Left ventricle myocardium inferior (tissue), 1 donor: ENCODE measurements at regions not wholly inside any gene's neighbourhood (a gene's known extent, or its start where the extent isn't known, plus 50 kb on each side); places are given as distances from the start of the nearest gene placed in this dataset.

ENCODE experiments used
- DNase-seq: peaks from one replicate; pipeline ENCODE4 v3.0.0-alpha.2; 2020
- H3K27ac ChIP-seq: fragments of 200-600 bp; replicated peaks from 2 replicates; pipeline ENCODE4 v1.8.0; 2021
- H3K27me3 ChIP-seq: fragments of 200-600 bp; 2 replicates; pipeline ENCODE4 v1.8.0; 2021; ENCODE audit warnings: low read depth
- H3K36me3 ChIP-seq: fragments of 200-600 bp; 2 replicates; pipeline ENCODE4 v1.8.0; 2021
- H3K4me1 ChIP-seq: fragments of 200-600 bp; 2 replicates; pipeline ENCODE4 v1.8.0; 2021
- H3K4me3 ChIP-seq: fragments of 200-600 bp; 2 replicates; pipeline ENCODE4 v1.8.0; 2021; ENCODE audit warnings: mild to moderate bottlenecking, moderate library complexity
- H3K9me3 ChIP-seq: fragments of 200-600 bp; replicated peaks from 2 replicates; pipeline ENCODE4 v1.8.0; 2021
- CTCF ChIP-seq: fragments of 200-600 bp; IDR thresholded peaks from 2 replicates; pipeline ENCODE4 v1.8.0; 2021; ENCODE audit warnings: antibody characterized with exemption, mild to moderate bottlenecking, borderline replicate concordance
- intact Hi-C: fragments of 100-400 bp; cut with micrococcal nuclease; formaldehyde crosslinking; loops from one replicate; pipeline ENCODE4 v1.11.0; 2022
- donor health status: DM: no; HTN: yes; CAD: no; lungs with severe emphysema.

GRCh38 chr9:97753364-97753763, 56.2 kb upstream of the XPA start:
- no peak for DNase-seq
- no peak overlapping the region for H3K4me3 ChIP-seq
- H3K4me1 ChIP-seq = no peaks in the 10 kb centered on the region
- TF ChIP-seq CTCF = no peak
- peaks cover 10% of the 10 kb centered on the region for H3K9me3 ChIP-seq
- peaks cover 16% of the 10 kb centered on the region for H3K27me3 ChIP-seq
- intact Hi-C loops = no loop called here
- no peak overlapping the region for H3K27ac ChIP-seq
- H3K36me3 ChIP-seq = no peaks in the 10 kb centered on the region

DNA sequence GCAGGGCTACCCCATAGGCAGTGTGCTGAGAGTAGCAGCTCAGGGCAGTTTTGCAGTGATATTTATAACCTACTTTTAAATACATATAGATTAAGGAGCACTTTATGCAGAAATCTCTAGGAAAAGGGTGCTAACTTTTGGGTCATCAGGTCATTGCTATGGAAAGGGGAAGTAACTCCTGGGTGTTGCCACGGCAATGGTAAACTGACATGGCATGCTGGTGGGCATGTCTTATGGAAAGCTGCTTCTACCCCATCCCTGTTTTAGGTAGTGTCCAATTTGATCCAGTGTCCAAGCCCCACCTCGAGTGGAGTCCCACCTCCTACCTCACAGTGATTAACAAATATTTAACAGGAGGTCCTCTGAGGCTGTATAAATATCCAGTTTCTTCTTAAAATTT, 56.8 kb upstream of the XPA start:
- intact Hi-C loops = no loop called here
- TF ChIP-seq CTCF = no peak
- no peak overlapping the region for H3K4me3 ChIP-seq
- H3K36me3 ChIP-seq = no peaks in the 10 kb centered on the region
- no peaks in the 10 kb centered on the region for H3K4me1 ChIP-seq
- no peak overlapping the region for H3K27ac ChIP-seq
- H3K27me3 ChIP-seq = peaks cover 17% of the 10 kb centered on the region
- H3K9me3 ChIP-seq = peaks cover 10% of the 10 kb centered on the region
- no peak for DNase-seq

DNA sequence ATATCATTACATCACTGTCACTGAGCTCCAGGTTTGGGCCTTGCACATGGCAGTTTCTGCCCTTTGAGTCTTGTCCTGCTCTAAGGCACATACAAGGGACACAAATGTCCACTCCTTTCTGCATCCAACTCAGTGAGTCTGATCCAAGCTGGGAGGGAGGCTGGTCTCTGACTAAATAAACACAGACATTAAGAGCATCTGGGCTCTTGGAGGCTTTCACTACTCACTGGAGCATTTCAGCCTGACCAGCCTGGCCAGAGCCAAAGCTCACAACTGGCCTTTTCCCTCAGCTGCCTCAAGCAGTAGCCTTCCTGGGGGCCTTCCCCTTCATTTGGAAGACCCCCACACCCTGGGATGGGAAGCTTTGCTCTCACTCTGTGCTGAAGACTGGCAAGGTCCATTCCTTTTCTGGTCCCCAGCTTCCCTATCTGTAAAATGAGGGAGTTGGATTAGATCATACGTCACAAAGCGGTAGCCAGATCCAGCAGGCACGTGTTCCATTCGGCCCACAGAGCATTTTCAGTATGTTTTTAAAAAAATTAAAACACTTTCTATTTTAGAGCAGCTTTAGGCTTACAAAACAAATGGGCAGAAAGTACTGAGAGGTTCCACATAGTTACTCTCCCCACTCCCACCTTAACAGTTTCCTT, 58.6 kb upstream of the XPA start:
- no peak overlapping the region for H3K27ac ChIP-seq
- H3K36me3 ChIP-seq = no peaks in the 10 kb centered on the region
- DNase-seq = no peak
- no peak overlapping the region for H3K4me3 ChIP-seq
- intact Hi-C loops = no loop called here
- no peak for TF ChIP-seq CTCF
- H3K4me1 ChIP-seq = peaks cover 5% of the 10 kb centered on the region
- peaks cover 10% of the 10 kb centered on the region for H3K9me3 ChIP-seq
- H3K27me3 ChIP-seq = peaks cover 35% of the 10 kb centered on the region

DNA sequence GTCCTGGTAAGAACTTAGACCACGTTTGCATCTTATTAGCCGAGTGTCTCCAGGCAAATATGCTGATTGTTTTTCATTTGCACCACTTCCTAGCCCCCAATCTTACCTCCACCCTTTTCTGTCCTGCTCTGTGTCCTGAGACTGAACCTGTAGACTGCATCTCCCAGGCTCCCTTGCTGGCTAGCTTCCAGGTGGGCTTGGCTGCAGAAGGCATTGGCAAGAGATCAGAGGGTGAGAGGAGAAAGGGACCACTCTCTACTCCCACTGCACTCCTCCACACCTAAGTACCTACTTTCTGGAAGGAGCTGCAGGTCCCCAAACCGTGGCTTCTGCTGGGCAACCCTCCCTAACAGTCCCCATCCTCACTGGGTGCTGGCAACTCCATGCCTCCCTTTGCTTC, 59.9 kb upstream of the XPA start:
- H3K36me3 ChIP-seq = no peaks in the 10 kb centered on the region
- peaks cover 10% of the 10 kb centered on the region for H3K9me3 ChIP-seq
- no peak for TF ChIP-seq CTCF
- DNase-seq = no peak
- intact Hi-C loops = no loop called here
- peaks cover 47% of the 10 kb centered on the region for H3K27me3 ChIP-seq
- peaks cover 5% of the 10 kb centered on the region for H3K4me1 ChIP-seq
- no peak overlapping the region for H3K27ac ChIP-seq
- H3K4me3 ChIP-seq = no peak overlapping the region

- Histone ChIP-seq H3K9me3 (peaks cover 10% of the 10 kb centered on the region), H3K27ac (no peak overlapping the region), H3K4me1 (peaks cover 5% of the 10 kb centered on the region), H3K27me3 (peaks cover 62% of the 10 kb centered on the region), H3K4me3 (no peak overlapping the region), H3K36me3 (no peaks in the 10 kb centered on the region)
- DNase-seq = no peak
- no peak for TF ChIP-seq CTCF
- intact Hi-C loops = no loop called here
Measured at GRCh38 chr9:97758334-97758916, 61.3 kb upstream of the XPA start.
